Mesodermal cell (in vitro differentiated cells): ENCODE measurements at regions not wholly inside any gene's neighbourhood (a gene's known extent, or its start where the extent isn't known, plus 50 kb on each side); places are given as distances from the start of the nearest gene placed in this dataset.

Experiments
- H3K27ac ChIP-seq: 2 replicates; pipeline ENCODE4 v1.7.0; 2013; ENCODE audit warnings: mild to moderate bottlenecking, low read depth, low read length, moderate library complexity; ENCODE audit not compliant: severe bottlenecking
- H3K36me3 ChIP-seq: 2 replicates; pipeline ENCODE4 v1.7.1; 2013; ENCODE audit warnings: mild to moderate bottlenecking, low read length, moderate library complexity; ENCODE audit not compliant: control insufficient read depth, insufficient read depth
- H3K4me1 ChIP-seq: one replicate; pipeline ENCODE4 v1.7.1; 2013; ENCODE audit warnings: mild to moderate bottlenecking, low read length; ENCODE audit not compliant: insufficient read depth, control insufficient read depth, poor library complexity, severe bottlenecking
- H3K4me3 ChIP-seq: 2 replicates; pipeline ENCODE4 v1.7.0; 2013; ENCODE audit warnings: low read length, control low read depth, mild to moderate bottlenecking; ENCODE audit not compliant: insufficient read depth, poor library complexity, severe bottlenecking; ENCODE audit errors: extremely low read depth
- H3K9me3 ChIP-seq: 2 replicates; pipeline ENCODE4 v1.7.1; 2013; ENCODE audit warnings: mild to moderate bottlenecking, low read length, moderate library complexity; ENCODE audit not compliant: control insufficient read depth
- WGBS, 2 experiments: methylation state at CpG; one replicate each; pipeline ENCODE4 v1.1.5; 2013; ENCODE audit warnings: missing lambda C conversion rate in 2 of 2; ENCODE audit not compliant: insufficient coverage in 2 of 2; 5-methylcytosine and 5-hydroxymethylcytosine counted together

DNA sequence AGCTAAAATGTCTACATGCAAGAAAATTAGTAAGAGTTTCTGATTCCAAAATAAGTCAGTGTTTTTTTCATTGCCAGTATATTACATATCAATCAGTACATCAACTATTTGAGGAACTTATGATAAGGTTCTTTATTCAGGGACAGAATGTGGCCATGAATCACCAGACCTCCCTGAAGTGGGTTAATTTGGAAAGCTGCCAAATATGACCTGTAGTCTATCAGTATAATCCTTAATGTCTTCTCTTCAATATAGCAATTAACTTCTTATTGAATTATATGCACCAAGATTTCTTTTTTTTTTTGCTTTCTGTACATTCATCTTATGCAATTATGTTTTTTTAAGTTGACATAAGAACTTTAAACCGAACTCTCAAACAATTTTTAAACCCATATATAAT, 714.5 kb upstream of the POT1 start:
- no peaks in the 10 kb centered on the region for H3K9me3 ChIP-seq
- H3K36me3 ChIP-seq, result no peaks in the 10 kb centered on the region
- H3K4me3 ChIP-seq, result no peak overlapping the region
- no CpG with 5 or more reads among the region's 1 CpG for WGBS, 2 experiments
- no peak overlapping the region for H3K27ac ChIP-seq
- H3K4me1 ChIP-seq, result no peaks in the 10 kb centered on the region

DNA sequence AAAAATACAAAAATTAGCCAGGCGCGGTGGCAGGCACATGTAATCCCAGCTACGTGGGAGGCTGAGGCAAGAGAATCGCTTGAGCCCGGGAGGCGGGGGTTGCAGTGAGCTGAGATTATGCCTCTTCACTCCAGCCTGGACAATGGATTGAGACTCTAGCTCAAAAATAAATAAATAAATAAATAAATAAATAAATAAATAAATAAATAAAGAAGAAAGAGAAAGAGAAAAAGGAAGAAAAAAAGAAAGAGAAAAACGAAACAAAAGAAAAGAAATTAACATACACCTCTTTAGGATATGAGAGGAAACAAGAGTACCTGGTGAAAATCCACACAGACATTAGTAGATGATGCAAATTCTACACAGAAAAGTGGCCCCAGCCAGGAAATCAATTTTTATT, 713.7 kb upstream of the POT1 start:
- no peaks in the 10 kb centered on the region for H3K9me3 ChIP-seq
- no peak overlapping the region for H3K27ac ChIP-seq
- H3K4me3 ChIP-seq, result no peak overlapping the region
- H3K4me1 ChIP-seq, result no peaks in the 10 kb centered on the region
- WGBS, 2 experiments, result 87 to 100% methylated on average over 1 to 5 of the region's 7 CpGs
- no peaks in the 10 kb centered on the region for H3K36me3 ChIP-seq

DNA sequence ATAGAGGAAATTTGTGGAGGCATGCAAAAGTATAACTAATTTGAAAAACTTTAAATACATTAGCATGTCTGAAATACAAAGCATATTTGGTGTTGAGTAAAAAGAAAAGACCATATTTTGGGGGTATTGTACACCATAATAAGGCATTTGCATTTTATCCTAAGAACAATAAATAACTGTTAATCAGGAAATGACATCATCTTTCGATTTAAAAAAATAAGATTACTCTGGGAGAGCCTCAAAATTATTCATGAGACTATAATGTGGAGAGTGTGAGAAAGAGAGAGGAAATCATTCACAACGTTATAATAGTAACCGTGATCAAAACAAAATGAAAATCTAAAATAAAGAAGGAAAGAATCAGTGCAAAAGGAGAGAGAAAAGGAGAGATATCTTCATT, 712.3 kb upstream of the POT1 start:
- Histone ChIP-seq H3K36me3 (no peaks in the 10 kb centered on the region), H3K27ac (no peak overlapping the region), H3K4me1 (no peaks in the 10 kb centered on the region), H3K4me3 (no peak overlapping the region), H3K9me3 (no peaks in the 10 kb centered on the region)
- 60% methylated on average over 1 of the region's 3 CpGs; no CpG with 5 or more reads in 1 of the 2 experiments for WGBS, 2 experiments

DNA sequence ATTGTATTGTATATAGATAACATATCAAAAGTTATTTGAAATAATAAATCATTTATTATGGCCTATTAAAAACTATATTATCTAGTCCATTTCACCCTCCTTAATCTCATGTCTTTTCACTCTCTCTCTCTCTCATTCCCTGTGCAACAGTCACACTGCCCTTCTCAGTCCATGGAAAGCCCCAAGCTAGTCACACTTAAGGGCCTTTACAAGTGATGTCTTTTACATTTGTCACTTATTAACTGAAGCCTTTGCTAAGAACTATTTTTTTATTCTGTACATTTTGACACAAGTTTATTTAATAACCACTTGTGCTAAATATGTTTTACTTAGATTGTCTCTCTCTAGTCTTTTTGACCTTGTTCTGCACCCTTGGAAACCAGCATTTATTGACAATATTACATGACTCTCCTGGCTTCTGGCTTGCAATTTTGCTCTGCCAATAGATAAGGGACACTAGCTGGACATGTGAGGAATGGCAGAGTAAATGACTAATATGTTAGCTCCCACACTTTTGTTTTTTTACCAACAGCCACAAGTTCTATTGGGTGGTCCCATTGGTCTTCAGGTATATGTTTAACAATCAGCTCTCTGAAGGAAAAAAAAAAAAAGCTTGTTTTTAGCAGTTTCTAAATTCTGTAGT, 706.8 kb upstream of the POT1 start:
- no peaks in the 10 kb centered on the region for H3K4me1 ChIP-seq
- H3K9me3 ChIP-seq, result no peaks in the 10 kb centered on the region
- H3K36me3 ChIP-seq, result no peaks in the 10 kb centered on the region

DNA sequence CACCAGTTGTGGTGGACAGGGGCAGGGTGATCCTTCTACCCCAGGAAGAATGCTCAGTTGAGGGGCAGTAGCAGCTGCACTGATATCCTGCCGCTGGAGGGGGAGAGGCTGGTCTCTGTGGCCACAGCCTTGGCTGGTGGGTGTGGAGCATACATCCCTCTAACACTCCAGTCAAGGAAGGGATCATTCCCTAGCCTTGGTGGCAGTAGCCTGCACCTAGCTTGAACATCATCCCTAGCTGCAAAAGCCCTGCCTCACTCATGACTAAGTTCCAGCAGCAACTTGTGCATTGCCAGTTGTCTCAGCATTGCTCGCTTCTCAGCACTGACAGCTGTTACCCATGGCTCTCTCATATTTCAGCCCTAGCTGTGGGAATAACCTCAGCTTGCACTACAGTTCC, 688.9 kb upstream of the POT1 start:
- H3K4me1 ChIP-seq, result no peaks in the 10 kb centered on the region
- no peaks in the 10 kb centered on the region for H3K9me3 ChIP-seq
- H3K36me3 ChIP-seq, result no peaks in the 10 kb centered on the region
- 93 to 100% methylated on average over 1 of the region's 2 CpGs for WGBS, 2 experiments
- H3K4me3 ChIP-seq, result no peak overlapping the region
- no peak overlapping the region for H3K27ac ChIP-seq

More for the DNA sequence above, 706.8 kb upstream of the POT1 start:
- Histone ChIP-seq H3K27ac (no peak overlapping the region), H3K4me3 (no peak overlapping the region)

DNA sequence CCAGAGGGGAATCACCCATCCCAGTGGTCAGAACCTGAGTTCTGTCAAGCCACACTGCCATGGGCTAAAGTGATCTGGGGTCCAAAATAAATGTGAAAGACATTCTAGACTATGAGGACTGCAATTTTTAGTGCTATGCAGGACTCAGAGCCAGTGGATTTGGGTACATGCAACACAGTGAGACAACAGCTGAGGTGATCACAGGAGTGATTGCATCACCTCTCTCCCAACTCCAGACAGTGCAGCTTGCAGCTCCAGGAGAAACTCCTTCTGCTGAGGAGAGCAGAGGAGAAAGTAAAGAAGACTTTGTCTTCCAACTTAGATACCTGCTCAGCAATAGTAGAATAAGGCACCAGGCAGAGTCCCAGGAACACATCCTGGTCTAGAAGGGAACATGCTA, 682.0 kb upstream of the POT1 start:
- no peaks in the 10 kb centered on the region for H3K9me3 ChIP-seq
- H3K27ac ChIP-seq, result no peak overlapping the region
- no peak overlapping the region for H3K4me3 ChIP-seq

DNA sequence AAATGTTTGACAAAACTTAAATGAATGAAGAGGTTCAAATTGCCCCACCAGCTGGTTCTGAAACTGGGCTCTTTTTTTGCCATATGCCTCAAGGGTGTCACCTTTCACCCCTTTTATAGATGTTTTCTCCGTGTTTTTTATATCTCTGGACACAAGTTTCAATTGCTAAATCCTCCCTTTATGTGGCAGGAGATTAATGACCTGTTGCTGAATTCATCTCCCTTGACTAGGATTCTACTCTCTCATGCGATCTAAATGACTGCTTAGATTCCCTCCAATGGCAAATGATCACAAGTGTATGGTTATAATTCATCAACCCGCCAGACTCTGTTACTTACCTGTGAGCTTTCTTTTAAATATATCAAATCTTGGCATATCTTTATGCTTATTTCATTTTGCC, 677.0 kb upstream of the POT1 start:
- H3K4me3 ChIP-seq, result no peak overlapping the region
- no peaks in the 10 kb centered on the region for H3K36me3 ChIP-seq
- H3K4me1 ChIP-seq, result no peaks in the 10 kb centered on the region
- no peak overlapping the region for H3K27ac ChIP-seq
- WGBS, 2 experiments, result 100% methylated on average over 1 of the region's 3 CpGs
- H3K9me3 ChIP-seq, result no peaks in the 10 kb centered on the region

More for the DNA sequence above, 682.0 kb upstream of the POT1 start:
- Histone ChIP-seq H3K36me3 (no peaks in the 10 kb centered on the region), H3K4me1 (no peaks in the 10 kb centered on the region)

DNA sequence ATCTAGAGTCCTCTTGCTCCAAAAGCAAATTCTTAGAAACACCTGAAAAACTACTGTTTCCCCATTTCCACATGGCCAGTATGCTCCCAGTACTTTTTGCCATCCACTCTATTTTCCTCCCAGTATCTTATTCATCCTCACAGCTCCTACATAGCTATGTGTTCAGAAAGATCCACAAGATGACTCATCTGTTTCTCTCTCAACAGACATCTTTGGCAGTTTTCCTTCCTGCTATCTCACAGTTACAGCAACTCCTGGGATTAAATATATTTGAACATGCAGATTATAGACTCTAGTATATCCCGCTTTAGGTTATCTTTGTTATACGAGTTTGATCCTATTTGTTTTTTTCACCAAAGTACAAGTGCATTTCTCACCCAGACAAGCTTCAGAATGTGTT, 675.6 kb upstream of the POT1 start:
- no CpG with 5 or more reads among the region's 2 CpGs for WGBS, 2 experiments
- H3K9me3 ChIP-seq, result no peaks in the 10 kb centered on the region
- no peaks in the 10 kb centered on the region for H3K36me3 ChIP-seq
- peak overlapping the region; percentile 37 for H3K27ac ChIP-seq
- no peaks in the 10 kb centered on the region for H3K4me1 ChIP-seq
- H3K4me3 ChIP-seq, result no peak overlapping the region

DNA sequence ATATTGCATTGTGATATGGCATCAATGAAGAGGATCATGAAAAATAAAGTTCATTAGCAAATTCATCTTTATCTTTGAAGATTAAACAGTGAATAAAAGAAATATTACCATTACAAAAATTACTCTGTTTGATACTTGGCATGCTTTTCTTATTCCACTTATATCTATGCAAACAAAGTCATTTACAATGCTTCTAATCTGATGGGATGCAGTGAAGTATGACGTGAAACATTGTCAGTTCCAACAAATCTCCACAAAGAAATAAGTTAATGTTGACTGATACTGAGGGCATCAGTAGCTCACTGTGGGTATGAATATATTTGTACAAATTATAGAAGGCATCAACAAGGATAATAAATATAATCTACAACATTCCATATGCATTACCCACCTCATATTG, 672.8 kb upstream of the POT1 start:
- Histone ChIP-seq H3K4me3 (no peak overlapping the region), H3K4me1 (peaks cover 3% of the 10 kb centered on the region), H3K27ac (no peak overlapping the region), H3K9me3 (no peaks in the 10 kb centered on the region), H3K36me3 (no peaks in the 10 kb centered on the region)
- no CpG with 5 or more reads among the region's 1 CpG for WGBS, 2 experiments

DNA sequence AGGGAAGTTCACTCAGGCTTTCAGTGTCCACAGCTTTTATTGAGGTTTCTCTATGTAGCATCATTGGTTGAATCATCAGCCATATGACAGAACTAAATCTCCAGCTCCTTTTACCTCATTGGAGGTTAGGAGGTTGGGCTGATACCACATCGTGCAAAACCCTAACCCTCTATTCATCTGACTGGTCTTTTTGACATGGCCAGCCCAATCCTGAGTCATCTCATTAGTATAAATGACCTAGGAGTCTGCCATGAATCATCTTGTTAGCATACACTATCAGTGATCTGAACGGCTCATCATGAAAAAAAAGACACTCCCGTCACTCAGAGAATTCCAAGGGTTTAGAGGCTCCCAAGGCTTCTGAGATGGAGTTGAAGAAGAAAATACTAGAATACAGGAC, 669.8 kb upstream of the POT1 start:
- 55% methylated on average over 1 of the region's 3 CpGs; no CpG with 5 or more reads in 1 of the 2 experiments for WGBS, 2 experiments
- Histone ChIP-seq H3K4me1 (peaks cover 3% of the 10 kb centered on the region), H3K4me3 (no peak overlapping the region), H3K36me3 (no peaks in the 10 kb centered on the region), H3K27ac (no peak overlapping the region), H3K9me3 (no peaks in the 10 kb centered on the region)

DNA sequence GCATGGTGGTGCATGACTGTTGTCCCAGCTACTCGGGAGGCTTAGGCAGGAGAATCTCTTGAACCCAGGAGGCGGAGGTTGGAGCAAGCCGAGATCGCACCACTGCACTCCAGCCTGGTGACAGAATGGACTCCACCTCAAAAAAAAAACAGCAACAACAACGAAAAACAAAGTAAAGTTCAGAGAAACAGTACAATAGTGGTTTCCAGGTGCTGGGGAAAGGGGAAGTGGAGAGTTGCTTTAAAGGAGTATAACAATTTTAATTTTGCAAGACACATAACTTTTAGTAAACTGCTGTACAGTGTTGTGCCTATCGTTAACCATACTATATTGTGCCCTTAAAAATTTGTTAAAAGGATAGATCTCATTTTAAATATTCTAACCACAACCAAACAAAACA, 662.7 kb upstream of the POT1 start:
- Histone ChIP-seq H3K36me3 (no peaks in the 10 kb centered on the region), H3K9me3 (no peaks in the 10 kb centered on the region), H3K4me1 (no peaks in the 10 kb centered on the region), H3K27ac (no peak overlapping the region), H3K4me3 (no peak overlapping the region)
- 93% methylated on average over 3 of the region's 6 CpGs; no CpG with 5 or more reads in 1 of the 2 experiments for WGBS, 2 experiments
